Natural killer cell (primary cell): ENCODE measurements at regions not wholly inside any gene's neighbourhood (a gene's known extent, or its start where the extent isn't known, plus 50 kb on each side); places are given as distances from the start of the nearest gene placed in this dataset.

Source experiments
- ATAC-seq, 3 donors: fragments of 150-1000 bp in 2 of 3; fragments of 200-7000 bp in 1 of 3; cut with Tn5 transposase; 1 replicate in 1 of 3; 2 replicates in 2 of 3; pipeline ENCODE4 v1.10.0; 2021; ENCODE audit warnings: mild to moderate bottlenecking in 2 of 3, moderate library complexity in 2 of 3
- DNase-seq, 2 donors: peaks; one replicate each; pipeline versions ENCODE4 v3.0.0 to v3.0.0-alpha.2; 2013 to 2021; ENCODE audit warnings: mixed read lengths in 1 of 2
- H3K27ac ChIP-seq: one replicate; pipeline ENCODE4 v1.5.1; 2013; ENCODE audit warnings: mild to moderate bottlenecking, low read length
- H3K27me3 ChIP-seq: one replicate; pipeline ENCODE4 v1.6.1; 2013; ENCODE audit warnings: low read length; ENCODE audit not compliant: control insufficient read depth, insufficient read depth
- H3K36me3 ChIP-seq: one replicate; pipeline ENCODE4 v1.6.1; 2013; ENCODE audit warnings: low read length; ENCODE audit not compliant: control insufficient read depth, insufficient read depth
- H3K4me1 ChIP-seq: one replicate; pipeline ENCODE4 v1.6.1; 2013; ENCODE audit warnings: low read length; ENCODE audit not compliant: control insufficient read depth, insufficient read depth
- H3K4me3 ChIP-seq: one replicate; pipeline ENCODE4 v1.5.1; 2013; ENCODE audit warnings: low read length
- H3K9me3 ChIP-seq: one replicate; pipeline ENCODE4 v1.6.1; 2013; ENCODE audit warnings: low read length; ENCODE audit not compliant: control insufficient read depth, insufficient read depth
- H3K27ac Mint-ChIP-seq, 2 donors: one replicate each; pipeline ENCODE4 v1.8.0; 2022; ENCODE audit warnings: mild to moderate bottlenecking in 2 of 2, mixed read lengths in 2 of 2, moderate library complexity in 1 of 2
- H3K27me3 Mint-ChIP-seq, 2 donors: one replicate each; pipeline ENCODE4 v1.8.0; 2022; ENCODE audit warnings: low read depth in 2 of 2, mixed read lengths in 2 of 2
- H3K36me3 Mint-ChIP-seq: one replicate; pipeline ENCODE4 v1.8.0; 2022; ENCODE audit warnings: mixed read lengths
- H3K4me1 Mint-ChIP-seq, 2 donors: one replicate each; pipeline ENCODE4 v1.8.0; 2022; ENCODE audit warnings: mixed read lengths in 2 of 2
- H3K4me3 Mint-ChIP-seq: one replicate; pipeline ENCODE4 v1.8.0; 2022; ENCODE audit warnings: mild to moderate bottlenecking, moderate library complexity, mixed read lengths
- H3K9me3 Mint-ChIP-seq, 2 donors: one replicate each; pipeline ENCODE4 v1.8.0; 2022; ENCODE audit warnings: mixed read lengths in 2 of 2
- WGBS: methylation state at CpG from one replicate; pipeline ENCODE4 v1.1.7; 2013; ENCODE audit warnings: missing lambda C conversion rate; ENCODE audit not compliant: insufficient coverage; 5-methylcytosine and 5-hydroxymethylcytosine counted together
- intact Hi-C: fragments of 100-400 bp; cut with micrococcal nuclease; formaldehyde crosslinking; loops from one replicate; pipeline ENCODE4 v1.14.2; 2022
- TF ChIP-seq, protein P1 (sequence below): fragments of 200-600 bp; IDR thresholded peaks from one replicate; pipeline ENCODE4 v1.8.0; 2022; ENCODE audit warnings: antibody characterized with exemption

DNA sequence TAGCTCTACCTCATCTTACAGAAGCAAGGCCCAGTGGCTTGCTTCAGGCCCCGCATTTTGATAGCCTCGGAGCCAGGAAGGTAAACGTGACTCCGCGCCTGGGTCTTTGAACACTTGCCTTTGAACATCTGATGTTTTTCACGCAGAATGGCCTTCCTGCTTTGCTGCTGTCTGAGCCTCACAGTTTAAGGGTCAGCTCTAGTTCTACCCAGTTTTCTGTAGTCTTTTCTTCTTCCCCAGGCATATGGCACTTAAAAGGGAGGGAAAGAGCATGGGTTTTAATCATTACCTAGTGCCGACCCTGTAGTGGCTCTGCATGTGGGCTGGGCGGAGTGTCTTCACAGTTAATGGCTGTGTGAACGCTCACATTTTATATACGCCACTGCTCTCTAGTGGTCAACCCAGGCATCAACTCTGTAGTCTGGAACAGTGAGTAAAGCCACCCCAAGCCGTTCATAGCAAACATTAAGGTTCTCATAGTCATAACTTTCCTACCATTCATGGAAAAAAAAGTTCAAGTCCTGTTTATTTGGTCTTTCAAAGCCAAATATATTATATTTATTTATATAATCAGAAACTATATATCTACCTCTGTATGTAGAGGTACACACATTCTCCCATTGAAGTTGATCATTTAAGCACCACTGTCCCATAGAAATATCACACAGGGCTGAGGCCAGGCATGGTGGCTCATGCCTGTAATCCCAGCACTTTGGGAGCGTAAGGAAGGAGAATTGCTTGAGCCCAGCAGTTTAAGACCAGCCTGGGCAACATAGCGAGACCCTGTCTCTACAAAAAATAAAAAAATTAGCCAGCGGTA, 78.1 kb downstream of the IER5 start:
- Histone ChIP-seq H3K9me3 (peaks cover 3% of the 10 kb centered on the region), H3K27me3 (no peaks in the 10 kb centered on the region), H3K36me3 (no peaks in the 10 kb centered on the region), H3K4me1 (peaks cover 6% of the 10 kb centered on the region), H3K4me3 (no peak overlapping the region), H3K27ac (no peak overlapping the region)
- DNase-seq (peak; percentile 57 to 89), ATAC-seq (peak; percentile 94 to 100 (median 99))
- intact Hi-C loops, result loop anchor here (1.0 to 2.0 kb wide), 5 partner anchors 24 to 650 kb away; no protein-coding TSS in a partner anchor
- H3K36me3 Mint-ChIP-seq, result peaks cover 17% of the 10 kb centered on the region
- peaks cover 6 to 7% of the 10 kb centered on the region in 2 donors for H3K4me1 Mint-ChIP-seq
- peaks cover 5 to 11% of the 10 kb centered on the region in 2 donors for H3K9me3 Mint-ChIP-seq
- TF ChIP-seq, protein P1, sequence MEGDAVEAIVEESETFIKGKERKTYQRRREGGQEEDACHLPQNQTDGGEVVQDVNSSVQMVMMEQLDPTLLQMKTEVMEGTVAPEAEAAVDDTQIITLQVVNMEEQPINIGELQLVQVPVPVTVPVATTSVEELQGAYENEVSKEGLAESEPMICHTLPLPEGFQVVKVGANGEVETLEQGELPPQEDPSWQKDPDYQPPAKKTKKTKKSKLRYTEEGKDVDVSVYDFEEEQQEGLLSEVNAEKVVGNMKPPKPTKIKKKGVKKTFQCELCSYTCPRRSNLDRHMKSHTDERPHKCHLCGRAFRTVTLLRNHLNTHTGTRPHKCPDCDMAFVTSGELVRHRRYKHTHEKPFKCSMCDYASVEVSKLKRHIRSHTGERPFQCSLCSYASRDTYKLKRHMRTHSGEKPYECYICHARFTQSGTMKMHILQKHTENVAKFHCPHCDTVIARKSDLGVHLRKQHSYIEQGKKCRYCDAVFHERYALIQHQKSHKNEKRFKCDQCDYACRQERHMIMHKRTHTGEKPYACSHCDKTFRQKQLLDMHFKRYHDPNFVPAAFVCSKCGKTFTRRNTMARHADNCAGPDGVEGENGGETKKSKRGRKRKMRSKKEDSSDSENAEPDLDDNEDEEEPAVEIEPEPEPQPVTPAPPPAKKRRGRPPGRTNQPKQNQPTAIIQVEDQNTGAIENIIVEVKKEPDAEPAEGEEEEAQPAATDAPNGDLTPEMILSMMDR, result peak; percentile 82
- no peak overlapping the region for H3K4me3 Mint-ChIP-seq
- H3K27ac Mint-ChIP-seq, result no peak overlapping the region
- H3K27me3 Mint-ChIP-seq, result no peaks in the 10 kb centered on the region
- WGBS, result 46% methylated on average over 14 of the region's 14 CpGs

GRCh38 chr1:181169281-181169865, 80.9 kb downstream of the IER5 start:
- ATAC-seq (no peak), DNase-seq (no peak)
- peaks cover 2% of the 10 kb centered on the region for H3K36me3 Mint-ChIP-seq
- Histone ChIP-seq H3K4me1 (peaks cover 5% of the 10 kb centered on the region), H3K36me3 (no peaks in the 10 kb centered on the region), H3K4me3 (no peak overlapping the region), H3K9me3 (peaks cover 6% of the 10 kb centered on the region), H3K27me3 (no peaks in the 10 kb centered on the region), H3K27ac (no peak overlapping the region)
- 79% methylated on average over 8 of the region's 8 CpGs for WGBS
- TF ChIP-seq, protein P1, result no peak
- H3K4me3 Mint-ChIP-seq, result no peak overlapping the region
- intact Hi-C loops, result no loop called here
- no peak overlapping the region for H3K27ac Mint-ChIP-seq
- H3K4me1 Mint-ChIP-seq, result peaks cover 4 to 19% of the 10 kb centered on the region in 2 donors
- no peaks in the 10 kb centered on the region for H3K9me3 Mint-ChIP-seq
- no peaks in the 10 kb centered on the region for H3K27me3 Mint-ChIP-seq

DNA sequence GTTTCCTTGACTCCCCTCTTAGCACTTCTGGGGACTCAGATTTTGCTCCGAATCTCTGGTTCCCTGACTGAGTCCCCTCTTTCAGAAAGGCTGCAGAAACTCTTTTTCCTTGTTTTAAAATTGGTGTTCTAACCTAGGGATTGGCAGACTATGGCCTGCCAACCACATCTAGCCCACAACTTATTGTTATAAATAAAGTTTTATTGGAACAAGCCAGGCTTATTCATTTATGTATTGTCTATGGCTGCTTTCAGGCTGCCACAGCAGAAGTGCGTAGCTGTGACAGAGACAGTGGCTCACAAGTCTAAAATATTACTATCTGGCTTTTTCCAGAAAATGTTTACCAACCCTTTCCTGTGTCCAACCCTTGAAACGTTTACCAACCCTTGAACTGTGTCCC, 81.7 kb downstream of the IER5 start:
- Histone ChIP-seq H3K4me1 (peaks cover 5% of the 10 kb centered on the region), H3K27ac (no peak overlapping the region), H3K27me3 (no peaks in the 10 kb centered on the region), H3K36me3 (no peaks in the 10 kb centered on the region), H3K4me3 (no peak overlapping the region), H3K9me3 (peaks cover 5% of the 10 kb centered on the region)
- Mint-ChIP-seq H3K27me3 (no peaks in the 10 kb centered on the region), H3K4me1 (peaks cover 4 to 24% of the 10 kb centered on the region in 2 donors), H3K4me3 (no peak overlapping the region), H3K27ac (no peak overlapping the region), H3K36me3 (no peaks in the 10 kb centered on the region), H3K9me3 (no peaks in the 10 kb centered on the region)
- DNase-seq (no peak), ATAC-seq (no peak)
- WGBS, result 89% methylated on average over 3 of the region's 3 CpGs
- intact Hi-C loops, result no loop called here
- TF ChIP-seq, protein P1, result no peak
